Fibroblast of lung (primary cell): ENCODE measurements at regions not wholly inside any gene's neighbourhood (a gene's known extent, or its start where the extent isn't known, plus 50 kb on each side); places are given as distances from the start of the nearest gene placed in this dataset.

Experiments
- DNase-seq, 2 donors: peaks; one replicate each; pipeline versions ENCODE4 v3.0.0 to v3.0.0-alpha.2; 2010; ENCODE audit warnings: low read depth in 2 of 2
- H2AFZ ChIP-seq: 2 replicates; pipeline ENCODE4 v1.5.1; 2012; ENCODE audit warnings: low read length, control low read depth, inconsistent platforms
- H3K27ac ChIP-seq: 2 replicates; pipeline ENCODE4 v1.5.1; 2011; ENCODE audit warnings: low read length, control low read depth; ENCODE audit not compliant: insufficient read depth
- H3K27me3 ChIP-seq: 2 replicates; pipeline ENCODE4 v1.5.1; 2011; ENCODE audit warnings: mild to moderate bottlenecking, low read length; ENCODE audit not compliant: control insufficient read depth, insufficient read depth
- H3K36me3 ChIP-seq: 2 replicates; pipeline ENCODE4 v1.5.1; 2011; ENCODE audit warnings: low read length; ENCODE audit not compliant: control insufficient read depth, insufficient read depth
- H3K4me1 ChIP-seq: 2 replicates; pipeline ENCODE4 v1.5.1; 2011; ENCODE audit warnings: low read length; ENCODE audit not compliant: control insufficient read depth, insufficient read depth; ENCODE audit errors: extremely low read depth
- H3K4me2 ChIP-seq: 2 replicates; pipeline ENCODE4 v1.5.1; 2011; ENCODE audit warnings: low read length, control low read depth; ENCODE audit not compliant: insufficient read depth; ENCODE audit errors: extremely low read depth
- H3K4me3 ChIP-seq, 4 experiments: fragments of 200-600 bp in 1 of 4; sonication (generic) in 1 of 4; replicated peaks in 1 of 4; 2 replicates each; pipeline ENCODE4 v1.5.1; 2011 to 2016; ENCODE audit warnings: low read length in 4 of 4, low read depth in 3 of 4, mild to moderate bottlenecking in 3 of 4, control low read depth in 2 of 4, inconsistent platforms in 1 of 4, mixed read lengths in 1 of 4; ENCODE audit not compliant: insufficient read depth in 1 of 4; ENCODE audit errors: control extremely low read depth in 1 of 4
- H3K79me2 ChIP-seq: 2 replicates; pipeline ENCODE4 v1.5.1; 2012; ENCODE audit warnings: mild to moderate bottlenecking, low read length, inconsistent platforms; ENCODE audit not compliant: control insufficient read depth, insufficient read depth
- H3K9ac ChIP-seq: 2 replicates; pipeline ENCODE4 v1.5.1; 2011; ENCODE audit warnings: mild to moderate bottlenecking, low read length, control low read depth; ENCODE audit not compliant: insufficient read depth
- H3K9me3 ChIP-seq: 2 replicates; pipeline ENCODE4 v1.5.1; 2012; ENCODE audit warnings: low read depth, low read length; ENCODE audit not compliant: control insufficient read depth, insufficient read depth
- H4K20me1 ChIP-seq: 2 replicates; pipeline ENCODE4 v1.5.1; 2011; ENCODE audit warnings: low read length; ENCODE audit not compliant: control insufficient read depth, insufficient read depth; ENCODE audit errors: extremely low read depth
- CTCF ChIP-seq, 2 donors: IDR thresholded peaks in 1 of 2; conservative IDR thresholded peaks in 1 of 2; 1 replicate in 1 of 2; 2 replicates in 1 of 2; pipeline ENCODE4 v1.5.1; 2011 to 2012; ENCODE audit warnings: low read length in 2 of 2, control low read depth in 1 of 2, inconsistent platforms in 1 of 2, low read depth in 1 of 2, mild to moderate bottlenecking in 1 of 2
- EZH2 ChIP-seq: IDR thresholded peaks from 2 replicates; pipeline ENCODE4 v1.5.1; 2012; ENCODE audit warnings: low read length, control low read depth, mild to moderate bottlenecking; ENCODE audit errors: missing control alignments

GRCh38 chr3:18611991-18612390 lies 186.9 kb upstream of the SATB1 start:
- no peak for TF ChIP-seq CTCF (conservative IDR thresholded peaks at IDR 0.05 in 1 of 2, IDR thresholded peaks at IDR 0.05 in 1 of 2; ENCODE audit: low read depth in 1 of 2, low read length in 2 of 2)
- no peak for TF ChIP-seq EZH2
- no peaks in the 10 kb centered on the region for H4K20me1 ChIP-seq
- H2AFZ ChIP-seq = no peak overlapping the region
- no peak overlapping the region for H3K9ac ChIP-seq
- DNase-seq = no peak
- no peak overlapping the region for H3K4me3 ChIP-seq
- no peaks in the 10 kb centered on the region for H3K9me3 ChIP-seq
- H3K27ac ChIP-seq = no peak overlapping the region
- no peaks in the 10 kb centered on the region for H3K27me3 ChIP-seq
- H3K79me2 ChIP-seq = no peaks in the 10 kb centered on the region
- no peak overlapping the region for H3K4me2 ChIP-seq
- no peaks in the 10 kb centered on the region for H3K4me1 ChIP-seq
- H3K36me3 ChIP-seq = no peaks in the 10 kb centered on the region

- Histone ChIP-seq H3K79me2 (no peaks in the 10 kb centered on the region), H3K27me3 (no peaks in the 10 kb centered on the region), H3K36me3 (no peaks in the 10 kb centered on the region), H3K9ac (no peak overlapping the region), H4K20me1 (no peaks in the 10 kb centered on the region), H3K4me1 (no peaks in the 10 kb centered on the region), H3K27ac (no peak overlapping the region), H3K9me3 (no peaks in the 10 kb centered on the region), H2AFZ (no peak overlapping the region), H3K4me2 (no peak overlapping the region), H3K4me3 (no peak overlapping the region)
- TF ChIP-seq CTCF (conservative IDR thresholded peaks at IDR 0.05 in 1 of 2, IDR thresholded peaks at IDR 0.05 in 1 of 2; ENCODE audit: low read depth in 1 of 2, low read length in 2 of 2) (no peak), EZH2 (no peak)
- DNase-seq = no peak
Observed at GRCh38 chr3:18609187-18609586, 184.0 kb upstream of the SATB1 start.

- no peaks in the 10 kb centered on the region for H3K79me2 ChIP-seq
- H3K4me2 ChIP-seq = no peak overlapping the region
- no peak for DNase-seq
- H2AFZ ChIP-seq = no peak overlapping the region
- H3K9ac ChIP-seq = no peak overlapping the region
- H3K27ac ChIP-seq = no peak overlapping the region
- H3K36me3 ChIP-seq = no peaks in the 10 kb centered on the region
- H4K20me1 ChIP-seq = no peaks in the 10 kb centered on the region
- no peaks in the 10 kb centered on the region for H3K9me3 ChIP-seq
- H3K27me3 ChIP-seq = no peaks in the 10 kb centered on the region
- H3K4me1 ChIP-seq = no peaks in the 10 kb centered on the region
- no peak overlapping the region for H3K4me3 ChIP-seq
- TF ChIP-seq EZH2 (no peak), CTCF (conservative IDR thresholded peaks at IDR 0.05 in 1 of 2, IDR thresholded peaks at IDR 0.05 in 1 of 2; ENCODE audit: low read depth in 1 of 2, low read length in 2 of 2) (no peak)
Observed at GRCh38 chr3:18597919-18598318, 172.8 kb upstream of the SATB1 start.
